ENCODE measurements at regions not wholly inside any gene's neighbourhood (a gene's known extent, or its start where the extent isn't known, plus 50 kb on each side); places are given as distances from the start of the nearest gene placed in this dataset.

GRCh38 chr22:48577691-48578090 is 1250.0 kb downstream of the BRD1 start:
- no peak for TF ChIP-seq CTCF (IDR thresholded peaks at IDR 0.05)
- TF ChIP-seq EP300 (IDR thresholded peaks at IDR 0.05) = no peak
- TF ChIP-seq POLR2A (IDR thresholded peaks at IDR 0.05) = no peak

Measured in tibial nerve (tissue), 4 donors.